AG09319 (cell line): ENCODE measurements at regions not wholly inside any gene's neighbourhood (a gene's known extent, or its start where the extent isn't known, plus 50 kb on each side); places are given as distances from the start of the nearest gene placed in this dataset.

Source experiments
- DNase-seq: peaks from one replicate; pipeline ENCODE4 v3.0.0-alpha.2; 2010; ENCODE audit warnings: low read depth; ENCODE audit errors: extremely low read depth
- TF ChIP-seq, protein P1 (sequence below): IDR thresholded peaks from 2 replicates; pipeline ENCODE4 v1.5.1; 2011; ENCODE audit warnings: low read depth, mild to moderate bottlenecking, inconsistent platforms, low read length, moderate library complexity

DNA sequence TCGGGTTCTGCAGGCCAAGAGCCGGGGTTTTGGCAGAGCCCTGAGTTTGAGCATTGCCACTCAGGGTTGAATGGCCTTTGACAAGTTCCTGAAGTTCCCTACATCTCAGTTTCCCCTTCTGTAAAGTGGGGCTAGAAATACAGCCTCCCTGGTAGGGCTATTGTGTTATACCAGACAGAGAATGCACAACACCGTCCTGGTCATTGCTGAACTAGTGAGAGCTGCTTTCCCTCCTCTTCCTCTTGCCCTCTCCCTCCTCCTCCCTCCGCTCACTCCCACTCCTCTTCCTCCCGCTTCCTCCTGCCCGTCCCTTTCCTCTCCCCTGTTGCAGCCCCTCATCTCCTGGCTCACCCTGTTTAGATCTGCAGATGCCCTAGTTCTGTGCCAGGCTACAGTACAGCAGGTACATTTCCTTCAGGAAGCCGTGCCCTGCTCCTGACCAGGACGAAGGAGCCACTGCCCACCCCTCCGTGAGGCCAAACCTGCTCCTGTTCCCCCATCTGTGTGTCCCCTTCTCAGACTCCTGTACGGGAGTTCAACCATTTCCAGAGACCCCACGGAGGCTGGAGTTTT is 91.5 kb upstream of the SHANK2 start:
- no peak for DNase-seq
- TF ChIP-seq, protein P1, sequence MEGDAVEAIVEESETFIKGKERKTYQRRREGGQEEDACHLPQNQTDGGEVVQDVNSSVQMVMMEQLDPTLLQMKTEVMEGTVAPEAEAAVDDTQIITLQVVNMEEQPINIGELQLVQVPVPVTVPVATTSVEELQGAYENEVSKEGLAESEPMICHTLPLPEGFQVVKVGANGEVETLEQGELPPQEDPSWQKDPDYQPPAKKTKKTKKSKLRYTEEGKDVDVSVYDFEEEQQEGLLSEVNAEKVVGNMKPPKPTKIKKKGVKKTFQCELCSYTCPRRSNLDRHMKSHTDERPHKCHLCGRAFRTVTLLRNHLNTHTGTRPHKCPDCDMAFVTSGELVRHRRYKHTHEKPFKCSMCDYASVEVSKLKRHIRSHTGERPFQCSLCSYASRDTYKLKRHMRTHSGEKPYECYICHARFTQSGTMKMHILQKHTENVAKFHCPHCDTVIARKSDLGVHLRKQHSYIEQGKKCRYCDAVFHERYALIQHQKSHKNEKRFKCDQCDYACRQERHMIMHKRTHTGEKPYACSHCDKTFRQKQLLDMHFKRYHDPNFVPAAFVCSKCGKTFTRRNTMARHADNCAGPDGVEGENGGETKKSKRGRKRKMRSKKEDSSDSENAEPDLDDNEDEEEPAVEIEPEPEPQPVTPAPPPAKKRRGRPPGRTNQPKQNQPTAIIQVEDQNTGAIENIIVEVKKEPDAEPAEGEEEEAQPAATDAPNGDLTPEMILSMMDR: no peak

DNA sequence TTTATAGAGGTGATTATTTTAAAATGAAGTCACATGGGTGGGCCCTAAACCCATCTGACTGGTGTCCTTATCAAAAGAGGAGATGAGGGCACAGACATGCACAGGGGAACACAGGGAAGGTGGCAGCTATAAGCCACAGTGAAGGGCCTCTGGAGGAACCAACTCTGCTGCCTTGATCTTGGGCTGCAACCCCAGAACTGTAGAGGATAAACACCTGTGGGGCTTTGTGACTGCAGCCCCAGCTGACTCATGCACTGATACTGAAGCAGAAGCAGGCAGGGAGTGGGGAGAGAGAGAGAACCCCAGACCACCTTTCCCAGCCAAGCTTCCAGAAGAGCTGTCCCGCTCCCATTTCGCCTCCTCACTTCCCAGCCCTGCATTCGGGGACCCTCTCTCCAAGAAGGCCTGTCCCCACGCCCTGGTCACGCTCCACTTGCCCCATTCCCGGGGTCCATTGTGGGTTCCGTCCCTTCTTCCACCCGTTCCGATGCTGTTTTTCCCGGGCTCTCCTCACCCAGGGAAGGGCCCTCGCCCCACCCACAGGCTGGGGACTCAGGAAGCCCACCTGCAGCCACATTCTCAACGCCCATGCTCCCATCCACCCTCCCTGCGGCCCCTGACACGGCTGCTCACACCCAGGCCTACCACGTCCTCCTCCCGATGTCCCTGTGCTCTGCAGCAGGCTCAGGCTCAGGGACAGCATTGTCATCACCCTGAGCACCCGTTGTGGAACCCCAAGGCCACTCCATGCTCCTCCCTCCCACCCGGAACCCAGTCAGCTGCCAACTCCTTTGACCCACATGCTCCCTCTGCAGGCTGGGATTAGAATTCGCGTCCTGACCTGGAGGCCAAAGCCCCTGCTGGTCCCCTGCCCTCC is 90.8 kb upstream of the SHANK2 start:
- TF ChIP-seq, protein P1: peak; percentile 53
- DNase-seq: no peak

DNA sequence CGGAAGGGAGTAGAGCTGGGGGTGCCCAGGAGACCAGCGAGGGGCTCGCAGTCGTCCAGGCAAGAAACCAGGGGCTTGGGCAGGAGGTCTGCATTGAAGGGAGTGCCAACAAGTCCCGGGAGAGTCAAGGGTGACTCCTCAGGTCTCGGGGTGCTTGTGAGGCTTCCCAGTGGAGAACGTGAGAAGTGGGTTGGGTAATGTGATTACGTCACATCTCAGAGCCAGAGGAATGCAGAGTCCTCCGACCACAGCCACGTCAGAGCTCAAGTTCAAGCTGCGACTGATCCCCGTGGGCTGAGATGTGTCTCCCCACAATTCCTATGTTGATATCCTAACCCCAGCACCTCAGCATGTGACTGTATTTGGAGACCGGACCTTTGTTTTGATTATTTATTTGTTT is 89.7 kb upstream of the SHANK2 start:
- DNase-seq: no peak

DNA sequence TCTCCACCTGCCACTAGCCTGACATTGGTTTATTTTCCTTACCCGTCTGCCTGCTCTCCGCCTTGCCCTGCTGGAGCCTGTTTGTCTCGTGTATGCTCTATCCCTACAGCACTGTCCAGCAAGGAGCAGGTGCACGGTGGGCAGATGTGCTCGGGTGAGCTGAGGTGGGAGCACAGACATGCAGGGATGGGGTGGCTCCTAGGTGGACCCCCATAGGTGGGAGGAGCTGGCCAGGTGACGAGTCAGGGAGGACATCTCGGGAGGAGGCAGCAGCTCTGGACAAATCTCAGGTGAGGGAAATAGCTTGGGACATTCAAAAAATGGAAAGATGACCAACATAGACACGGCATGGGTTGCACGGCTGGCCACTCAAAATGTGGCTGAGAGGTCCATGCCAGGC is 89.2 kb upstream of the SHANK2 start:
- DNase-seq: no peak
- TF ChIP-seq, protein P1: no peak

More for the DNA sequence above, 89.7 kb upstream of the SHANK2 start:
- TF ChIP-seq, protein P1: no peak

DNA sequence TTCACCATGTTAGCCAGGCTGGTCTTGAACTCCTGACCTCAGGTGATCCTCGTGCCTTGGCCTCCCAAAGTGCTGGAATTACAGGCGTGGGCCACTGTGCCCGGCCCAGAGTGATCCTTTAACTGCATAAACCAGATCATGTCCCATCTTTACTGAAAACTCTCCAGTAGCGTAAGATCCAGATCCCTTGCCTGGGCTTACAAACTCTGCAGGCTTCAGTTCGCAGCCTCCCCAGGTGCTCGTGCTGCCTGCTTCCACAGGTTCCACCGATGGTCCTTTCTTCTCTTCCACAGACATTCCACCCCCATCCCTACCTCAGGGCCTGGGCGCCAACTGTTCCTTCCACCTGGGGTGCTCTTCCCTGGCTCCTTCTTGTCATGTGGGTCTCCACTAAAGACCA is 88.8 kb upstream of the SHANK2 start:
- no peak for DNase-seq
- TF ChIP-seq, protein P1: no peak

DNA sequence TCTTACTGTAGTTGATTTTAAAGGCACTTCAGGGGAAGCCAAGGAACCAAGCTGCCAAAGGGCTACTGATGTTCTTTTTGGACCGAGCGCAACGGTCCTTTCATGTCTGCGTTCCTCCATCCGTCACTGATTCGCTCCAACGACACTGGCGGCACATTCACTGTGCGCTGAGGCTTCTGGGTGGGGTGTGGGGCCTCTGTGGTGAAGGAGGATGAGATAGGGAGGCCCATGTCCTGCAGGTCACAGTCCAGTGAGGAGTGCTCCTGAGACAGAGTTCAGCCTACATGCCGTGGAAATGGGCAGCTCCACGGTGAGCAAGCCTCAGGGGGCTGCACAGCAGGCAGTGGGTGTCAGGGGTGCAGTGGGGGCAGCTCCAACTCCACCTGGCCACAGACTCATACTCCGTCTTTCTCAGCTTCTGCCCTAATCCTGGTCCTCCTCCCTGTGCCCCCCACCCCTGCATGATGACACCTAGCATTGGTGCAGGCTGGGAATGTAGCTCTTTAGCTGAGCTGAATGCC is 87.8 kb upstream of the SHANK2 start:
- TF ChIP-seq, protein P1: no peak
- DNase-seq: no peak

DNA sequence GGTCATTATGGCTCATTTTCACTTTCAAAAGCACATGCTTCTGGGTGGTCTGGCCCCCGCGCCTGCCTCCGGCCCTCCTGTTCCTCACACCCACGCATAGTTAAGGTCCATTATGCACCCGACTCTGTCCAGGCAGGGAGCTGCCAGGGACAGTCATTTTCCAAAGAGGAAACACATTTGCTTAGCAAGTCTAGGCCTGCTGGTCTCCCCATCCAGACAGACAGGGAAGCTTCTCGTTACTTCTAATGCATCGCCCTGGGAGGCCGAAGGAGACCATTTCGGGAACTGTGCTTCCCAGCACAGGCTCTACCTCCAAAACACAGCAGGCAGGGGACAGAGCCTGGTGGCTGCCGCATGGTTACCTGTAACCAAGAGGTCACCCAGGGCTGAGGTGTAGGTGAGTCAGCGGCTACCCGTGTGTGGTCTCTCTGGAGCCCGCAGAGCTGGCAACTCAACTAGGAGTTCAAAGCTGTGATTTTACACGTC is 87.1 kb upstream of the SHANK2 start:
- DNase-seq: no peak
- TF ChIP-seq, protein P1: no peak
